Endothelial cell of umbilical vein (primary cell): ENCODE measurements at regions not wholly inside any gene's neighbourhood (a gene's known extent, or its start where the extent isn't known, plus 50 kb on each side); places are given as distances from the start of the nearest gene placed in this dataset.

Experiments used
- BruUV-seq: library from RNA; stranded (reverse); fragments of 400-500 nt; replicated peaks from 2 replicates; lab custom pipeline; 2021; lab: Mats Ljungman, UMichigan
- CTCF ChIA-PET: fragments of 300-600, 350-600 bp; sonication (Branson Sonifier 250); formaldehyde crosslinking; loops from one replicate; lab custom pipeline; 2021; ENCODE audit warnings: antibody characterized with exemption, inconsistent platforms; lab: Charles Lee
- POLR2A ChIA-PET: fragments of 300-600, 350-600 bp; sonication (Branson Sonifier 250); formaldehyde crosslinking; loops from one replicate; lab custom pipeline; 2021; ENCODE audit warnings: antibody characterized with exemption, inconsistent platforms; lab: Charles Lee
- DNase-seq: peaks from one replicate; pipeline ENCODE4 v3.0.0-alpha.2; 2011; ENCODE audit warnings: low read depth, low spot score
- FAIRE-seq: peaks from 2 replicates; lab custom pipeline; 2011; peaks lifted over from hg19 to GRCh38; lab: Jason Lieb, UNC
- H2AFZ ChIP-seq: 2 replicates; pipeline ENCODE4 v1.6.0; 2012; ENCODE audit warnings: low read depth, low read length, control low read depth, inconsistent platforms
- H3K27ac ChIP-seq: 2 replicates; pipeline ENCODE4 v1.5.1; 2011; ENCODE audit warnings: low read depth, mild to moderate bottlenecking, control low read depth, low read length, moderate library complexity; ENCODE audit not compliant: insufficient read depth
- H3K27me3 ChIP-seq, 2 experiments: 2 replicates each; pipeline versions ENCODE4 v1.6.0 to v1.6.1; 2011; ENCODE audit warnings: low read length in 2 of 2, mixed read lengths in 1 of 2; ENCODE audit not compliant: control insufficient read depth in 2 of 2, insufficient read depth in 2 of 2
- H3K36me3 ChIP-seq, 2 experiments: 2 replicates in 1 of 2; 3 replicates in 1 of 2; pipeline ENCODE4 v1.5.1; 2011; ENCODE audit warnings: low read length in 2 of 2, mild to moderate bottlenecking in 1 of 2, moderate library complexity in 1 of 2; ENCODE audit not compliant: control insufficient read depth in 2 of 2, insufficient read depth in 2 of 2; ENCODE audit errors: extremely low read depth in 1 of 2
- H3K4me1 ChIP-seq: 3 replicates; pipeline ENCODE4 v1.5.1; 2011; ENCODE audit warnings: mild to moderate bottlenecking, low read length; ENCODE audit not compliant: control insufficient read depth, insufficient read depth; ENCODE audit errors: extremely low read depth
- H3K4me2 ChIP-seq: 2 replicates; pipeline ENCODE4 v1.6.1; 2011; ENCODE audit warnings: low read length, control low read depth, mixed read lengths; ENCODE audit not compliant: insufficient read depth
- H3K4me3 ChIP-seq, 3 experiments: fragments of 200-600 bp in 1 of 3; sonication (generic), shearing (Covaris generic) in 1 of 3; replicated peaks in 1 of 3; 2 replicates each; pipeline ENCODE4 v1.5.1; 2011 to 2016; ENCODE audit warnings: control low read depth in 3 of 3, low read length in 3 of 3, mild to moderate bottlenecking in 2 of 3, inconsistent platforms in 1 of 3, low read depth in 1 of 3, moderate library complexity in 1 of 3; ENCODE audit not compliant: insufficient read depth in 1 of 3
- H3K79me2 ChIP-seq: 2 replicates; pipeline ENCODE4 v1.6.0; 2012; ENCODE audit warnings: low read length, inconsistent platforms; ENCODE audit not compliant: control insufficient read depth, insufficient read depth
- H3K9ac ChIP-seq: replicated peaks from 2 replicates; pipeline ENCODE3; 2011; ENCODE audit warnings: low read length, control low read depth; ENCODE audit not compliant: insufficient read depth; ENCODE audit errors: extremely low read depth
- H3K9me1 ChIP-seq: replicated peaks from 3 replicates; pipeline ENCODE4 v1.6.0; 2011; ENCODE audit warnings: mild to moderate bottlenecking, low read length; ENCODE audit not compliant: control insufficient read depth, insufficient read depth; ENCODE audit errors: extremely low read depth
- H3K9me3 ChIP-seq: replicated peaks from 2 replicates; pipeline ENCODE4 v1.5.1; 2012; ENCODE audit warnings: low read length, inconsistent platforms; ENCODE audit not compliant: control insufficient read depth, insufficient read depth
- H4K20me1 ChIP-seq: replicated peaks from 2 replicates; pipeline ENCODE3; 2011; ENCODE audit warnings: mild to moderate bottlenecking, low read length; ENCODE audit not compliant: control insufficient read depth, insufficient read depth; ENCODE audit errors: extremely low read depth
- EZH2 ChIP-seq: IDR thresholded peaks from 2 replicates; pipeline ENCODE4 v1.6.1; 2012; ENCODE audit warnings: borderline replicate concordance, low read depth, mild to moderate bottlenecking, moderate library complexity, low read length, inconsistent platforms; ENCODE audit not compliant: severe bottlenecking
- FOS ChIP-seq: IDR thresholded peaks from 2 replicates; pipeline ENCODE4 v1.6.1; 2011; ENCODE audit warnings: mild to moderate bottlenecking, low read length, moderate library complexity, borderline replicate concordance; ENCODE audit not compliant: insufficient read depth
- GATA2 ChIP-seq: IDR thresholded peaks from 2 replicates; pipeline ENCODE4 v1.7.0; 2011; ENCODE audit warnings: low read depth, mild to moderate bottlenecking, moderate library complexity, mixed read lengths, low read length; ENCODE audit not compliant: insufficient read length, insufficient read depth
- JUN ChIP-seq: IDR thresholded peaks from 2 replicates; pipeline ENCODE4 v1.6.1; 2011; ENCODE audit warnings: borderline replicate concordance, low read depth; ENCODE audit not compliant: insufficient read length, insufficient read depth
- MYC ChIP-seq: IDR thresholded peaks from one replicate; pipeline ENCODE4 v1.6.1; 2011; ENCODE audit warnings: mild to moderate bottlenecking, low read depth, low read length
- POLR2A ChIP-seq: IDR thresholded peaks from 2 replicates; pipeline ENCODE4 v1.6.1; 2012; ENCODE audit warnings: low read depth, mild to moderate bottlenecking, control low read depth, low read length
- POLR2AphosphoS5 ChIP-seq: IDR thresholded peaks from 2 replicates; pipeline ENCODE4 v1.6.1; 2012; ENCODE audit warnings: low read depth, mild to moderate bottlenecking, control low read depth, low read length, moderate library complexity; ENCODE audit not compliant: insufficient read depth
- dilution Hi-C: fragments of 300-500 bp; cut with MboI; formaldehyde crosslinking; loops from one replicate; pipeline ENCODE4 v1.15.0; 2019; ENCODE audit warnings: low sequenced_read_pairs; ENCODE audit not compliant: extremely low pct_ligation_motif_present
- intact Hi-C: fragments of 100-400 bp; cut with micrococcal nuclease; formaldehyde crosslinking; loops from one replicate; pipeline ENCODE4 v1.10.0; 2022
- TF ChIP-seq, protein P1 (sequence below), 2 donors: IDR thresholded peaks; 1 replicate in 1 of 2; 2 replicates in 1 of 2; pipeline ENCODE4 v1.5.1; 2011; ENCODE audit warnings: low read length in 2 of 2, mild to moderate bottlenecking in 2 of 2, moderate library complexity in 2 of 2, control low read depth in 1 of 2, inconsistent platforms in 1 of 2, low read depth in 1 of 2; ENCODE audit not compliant: insufficient read depth in 1 of 2; ENCODE audit errors: extremely low read depth in 1 of 2
- TF ChIP-seq, protein P2 (sequence below): IDR thresholded peaks from 2 replicates; pipeline ENCODE4 v1.6.1; 2011; ENCODE audit not compliant: insufficient read depth, insufficient read length

DNA sequence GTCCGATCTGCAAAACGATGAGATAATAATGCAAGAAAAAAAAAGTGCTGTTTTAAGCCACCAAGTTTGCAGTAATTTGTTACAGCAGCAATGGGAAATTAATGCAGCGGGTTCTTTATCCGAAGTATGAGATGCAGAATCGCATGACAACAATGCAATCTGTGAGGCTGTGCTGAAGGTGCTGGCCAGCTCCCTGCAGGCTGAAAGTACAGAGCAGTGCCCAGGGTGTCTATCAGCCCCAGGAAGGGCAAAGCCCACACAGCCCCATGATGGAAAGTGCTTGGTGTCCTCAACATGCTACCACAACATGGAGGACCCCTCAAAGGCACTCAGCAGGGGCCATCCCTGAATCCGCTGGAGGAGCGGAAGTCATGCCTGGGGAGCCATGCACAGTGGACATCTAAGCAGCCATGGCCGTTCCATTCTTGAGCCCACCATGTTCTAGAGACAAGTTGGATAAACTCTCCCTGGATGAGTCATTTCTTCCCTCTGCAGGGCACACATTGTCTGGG is 199.5 kb upstream of the PFKP start:
- no peak overlapping the region for H3K4me2 ChIP-seq
- no peak for FAIRE-seq
- ChIA-PET CTCF (interaction anchor here (0.9 kb wide), 1 partner anchor 30 kb away, joined by 3 read pairs; no protein-coding TSS in a partner anchor), POLR2A (no interaction called here)
- no peak for DNase-seq
- H3K79me2 ChIP-seq: no peaks in the 10 kb centered on the region
- no peak overlapping the region for H3K27ac ChIP-seq
- H4K20me1 ChIP-seq: no peaks in the 10 kb centered on the region
- no peak overlapping the region for H3K9ac ChIP-seq
- H3K36me3 ChIP-seq: no peaks in the 10 kb centered on the region
- no peaks in the 10 kb centered on the region for H3K4me1 ChIP-seq
- no peaks in the 10 kb centered on the region for H3K27me3 ChIP-seq
- H3K9me1 ChIP-seq: no peaks in the 10 kb centered on the region
- no peaks in the 10 kb centered on the region for H3K9me3 ChIP-seq
- no peak overlapping the region for H2AFZ ChIP-seq
- dilution Hi-C loops: no loop called here
- no peak overlapping the region for H3K4me3 ChIP-seq
- no TSS peak for BruUV-seq
- TF ChIP-seq JUN (no peak), GATA2 (no peak), POLR2AphosphoS5 (no peak), EZH2 (no peak), POLR2A (no peak), FOS (no peak), MYC (no peak)
- TF ChIP-seq, protein P1, sequence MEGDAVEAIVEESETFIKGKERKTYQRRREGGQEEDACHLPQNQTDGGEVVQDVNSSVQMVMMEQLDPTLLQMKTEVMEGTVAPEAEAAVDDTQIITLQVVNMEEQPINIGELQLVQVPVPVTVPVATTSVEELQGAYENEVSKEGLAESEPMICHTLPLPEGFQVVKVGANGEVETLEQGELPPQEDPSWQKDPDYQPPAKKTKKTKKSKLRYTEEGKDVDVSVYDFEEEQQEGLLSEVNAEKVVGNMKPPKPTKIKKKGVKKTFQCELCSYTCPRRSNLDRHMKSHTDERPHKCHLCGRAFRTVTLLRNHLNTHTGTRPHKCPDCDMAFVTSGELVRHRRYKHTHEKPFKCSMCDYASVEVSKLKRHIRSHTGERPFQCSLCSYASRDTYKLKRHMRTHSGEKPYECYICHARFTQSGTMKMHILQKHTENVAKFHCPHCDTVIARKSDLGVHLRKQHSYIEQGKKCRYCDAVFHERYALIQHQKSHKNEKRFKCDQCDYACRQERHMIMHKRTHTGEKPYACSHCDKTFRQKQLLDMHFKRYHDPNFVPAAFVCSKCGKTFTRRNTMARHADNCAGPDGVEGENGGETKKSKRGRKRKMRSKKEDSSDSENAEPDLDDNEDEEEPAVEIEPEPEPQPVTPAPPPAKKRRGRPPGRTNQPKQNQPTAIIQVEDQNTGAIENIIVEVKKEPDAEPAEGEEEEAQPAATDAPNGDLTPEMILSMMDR (IDR thresholded peaks at IDR 0.05; ENCODE audit: extremely low read depth in 1 of 2, insufficient read depth in 1 of 2, low read depth in 1 of 2, low read length in 2 of 2): no peak
- TF ChIP-seq, protein P2, sequence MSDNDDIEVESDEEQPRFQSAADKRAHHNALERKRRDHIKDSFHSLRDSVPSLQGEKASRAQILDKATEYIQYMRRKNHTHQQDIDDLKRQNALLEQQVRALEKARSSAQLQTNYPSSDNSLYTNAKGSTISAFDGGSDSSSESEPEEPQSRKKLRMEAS: no peak
- intact Hi-C loops: no loop called here
